Gastroesophageal sphincter (tissue), 4 donors: ENCODE measurements at regions not wholly inside any gene's neighbourhood (a gene's known extent, or its start where the extent isn't known, plus 50 kb on each side); places are given as distances from the start of the nearest gene placed in this dataset.

Source experiments
- ATAC-seq: fragments of 150-250 bp; one replicate; pipeline ENCODE4 v1.9.1; 2016; ENCODE audit warnings: mild to moderate bottlenecking, moderate library complexity
- H3K27ac ChIP-seq, 4 donors: fragments of 200-600 bp; sonication (generic) in 3 of 4; 1 replicate in 3 of 4; 2 replicates in 1 of 4; pipeline ENCODE4 v1.5.1; 2016 to 2019
- H3K27me3 ChIP-seq: fragments of 200-600 bp; sonication (generic); one replicate; pipeline ENCODE4 v1.5.1; 2019
- H3K36me3 ChIP-seq, 2 donors: fragments of 200-600 bp; sonication (generic); one replicate each; pipeline ENCODE4 v1.5.1; 2019; ENCODE audit warnings: control low read depth in 1 of 2
- H3K4me1 ChIP-seq, 3 donors: fragments of 200-600 bp; sonication (generic); 1 replicate in 2 of 3; 2 replicates in 1 of 3; pipeline ENCODE4 v1.5.1; 2016 to 2019; ENCODE audit warnings: control low read depth in 2 of 3
- H3K4me3 ChIP-seq, 2 donors: fragments of 200-600 bp; sonication (generic); one replicate each; pipeline ENCODE4 v1.5.1; 2019; ENCODE audit warnings: mild to moderate bottlenecking in 1 of 2, moderate library complexity in 1 of 2
- H3K9me3 ChIP-seq, 3 donors: fragments of 200-600 bp; sonication (generic); one replicate each; pipeline ENCODE4 v1.5.1; 2017 to 2019; ENCODE audit warnings: control low read depth in 2 of 3
- EP300 ChIP-seq: sonication (generic); formaldehyde crosslinking; IDR thresholded peaks from one replicate; pipeline ENCODE4 v1.6.1; 2017; ENCODE audit warnings: antibody characterized with exemption, mild to moderate bottlenecking
- POLR2A ChIP-seq, 2 donors: fragments of 450-650 bp; IDR thresholded peaks; one replicate each; pipeline ENCODE4 v1.6.1; 2017; ENCODE audit warnings: antibody characterized with exemption in 2 of 2, mild to moderate bottlenecking in 2 of 2, moderate library complexity in 1 of 2
- POLR2AphosphoS5 ChIP-seq: sonication (generic); formaldehyde crosslinking; IDR thresholded peaks from one replicate; pipeline ENCODE4 v1.6.1; 2017; ENCODE audit warnings: antibody characterized with exemption
- WGBS, 2 donors: methylation state at CpG; one replicate each; pipeline ENCODE4 v1.1.5; 2018; ENCODE audit warnings: low coverage in 1 of 2; 5-methylcytosine and 5-hydroxymethylcytosine counted together
- TF ChIP-seq, protein P1 (sequence below), 4 experiments: fragments of 200-600 bp in 2 of 4; fragments of 450-650 bp in 2 of 4; sonication (generic) in 1 of 4; IDR thresholded peaks; one replicate each; pipeline ENCODE4 v1.5.1; 2017 to 2019; ENCODE audit warnings: antibody characterized with exemption in 4 of 4, mild to moderate bottlenecking in 2 of 4, moderate library complexity in 2 of 4

DNA sequence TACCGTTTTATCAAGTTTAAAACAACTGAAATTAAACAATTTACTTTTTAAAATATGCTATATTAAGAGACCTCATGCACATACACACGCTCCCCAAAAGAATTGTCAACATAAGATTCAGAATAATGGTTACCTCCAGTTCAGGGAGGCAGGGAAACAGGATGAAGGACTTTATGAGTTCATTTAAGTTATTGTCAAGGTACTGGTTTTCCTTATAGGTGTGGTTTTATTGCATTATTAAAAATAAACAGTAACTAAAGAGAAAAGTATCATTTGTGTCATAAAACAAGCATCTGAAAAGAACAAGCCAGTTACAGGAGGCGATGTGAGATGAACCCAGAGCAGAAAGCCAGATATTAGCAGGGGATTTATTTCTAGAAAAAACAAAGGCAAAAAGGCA, 2376.7 kb downstream of the MAT2B start:
- 33 to 60% methylated on average over 3 of the region's 3 CpGs for WGBS, 2 donors
- no peak for TF ChIP-seq EP300
- TF ChIP-seq POLR2A (IDR thresholded peaks at IDR 0.05), result no peak
- no peak for TF ChIP-seq POLR2AphosphoS5
- TF ChIP-seq, protein P1, sequence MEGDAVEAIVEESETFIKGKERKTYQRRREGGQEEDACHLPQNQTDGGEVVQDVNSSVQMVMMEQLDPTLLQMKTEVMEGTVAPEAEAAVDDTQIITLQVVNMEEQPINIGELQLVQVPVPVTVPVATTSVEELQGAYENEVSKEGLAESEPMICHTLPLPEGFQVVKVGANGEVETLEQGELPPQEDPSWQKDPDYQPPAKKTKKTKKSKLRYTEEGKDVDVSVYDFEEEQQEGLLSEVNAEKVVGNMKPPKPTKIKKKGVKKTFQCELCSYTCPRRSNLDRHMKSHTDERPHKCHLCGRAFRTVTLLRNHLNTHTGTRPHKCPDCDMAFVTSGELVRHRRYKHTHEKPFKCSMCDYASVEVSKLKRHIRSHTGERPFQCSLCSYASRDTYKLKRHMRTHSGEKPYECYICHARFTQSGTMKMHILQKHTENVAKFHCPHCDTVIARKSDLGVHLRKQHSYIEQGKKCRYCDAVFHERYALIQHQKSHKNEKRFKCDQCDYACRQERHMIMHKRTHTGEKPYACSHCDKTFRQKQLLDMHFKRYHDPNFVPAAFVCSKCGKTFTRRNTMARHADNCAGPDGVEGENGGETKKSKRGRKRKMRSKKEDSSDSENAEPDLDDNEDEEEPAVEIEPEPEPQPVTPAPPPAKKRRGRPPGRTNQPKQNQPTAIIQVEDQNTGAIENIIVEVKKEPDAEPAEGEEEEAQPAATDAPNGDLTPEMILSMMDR (IDR thresholded peaks at IDR 0.05), result no peak
- Histone ChIP-seq H3K27ac (no peak overlapping the region), H3K27me3 (no peaks in the 10 kb centered on the region), H3K4me1 (no peaks in the 10 kb centered on the region), H3K4me3 (no peak overlapping the region), H3K36me3 (no peaks in the 10 kb centered on the region), H3K9me3 (no peaks in the 10 kb centered on the region)
- no peak for ATAC-seq

DNA sequence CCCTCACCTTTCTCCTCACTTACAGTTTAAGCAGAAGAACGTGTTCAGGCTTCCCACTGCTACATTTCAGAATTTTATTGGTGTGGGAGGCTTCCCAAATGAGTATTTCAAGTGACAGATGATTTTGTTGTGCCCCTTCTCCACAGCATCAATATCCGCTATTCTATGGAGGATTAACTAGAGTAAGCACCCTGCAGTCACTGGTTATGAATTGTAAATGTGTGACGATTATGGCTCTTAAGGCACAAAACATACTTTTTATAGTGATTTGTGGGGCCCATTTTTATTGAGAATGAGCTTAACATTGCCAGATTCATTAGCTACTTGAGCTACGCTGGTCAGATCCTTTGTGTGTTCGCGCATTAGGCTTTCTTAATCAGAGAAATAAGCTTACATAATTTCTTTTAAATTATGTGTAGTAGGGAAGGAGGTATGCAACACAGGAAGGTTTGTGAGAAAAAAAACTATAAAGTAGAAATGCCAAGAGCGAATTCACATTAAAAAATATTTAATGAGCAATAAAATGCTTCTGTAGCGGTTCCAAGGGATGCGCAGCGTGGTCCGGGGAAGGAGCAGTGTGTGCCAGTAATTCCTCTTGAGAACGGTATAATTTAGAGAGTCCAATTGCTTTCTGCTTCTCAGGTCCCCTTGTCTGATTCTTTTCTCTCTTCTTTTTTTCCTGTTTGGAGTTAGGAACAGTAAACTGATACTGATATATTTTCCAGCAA, 2380.4 kb downstream of the MAT2B start:
- Histone ChIP-seq H3K9me3 (no peaks in the 10 kb centered on the region), H3K27me3 (no peaks in the 10 kb centered on the region), H3K27ac (no peak overlapping the region), H3K4me1 (no peaks in the 10 kb centered on the region), H3K36me3 (no peaks in the 10 kb centered on the region), H3K4me3 (no peak overlapping the region)
- 79 to 82% methylated on average over 11 to 12 of the region's 12 CpGs for WGBS, 2 donors
- TF ChIP-seq POLR2AphosphoS5 (no peak), POLR2A (IDR thresholded peaks at IDR 0.05) (no peak), EP300 (no peak)
- TF ChIP-seq, protein P1 (IDR thresholded peaks at IDR 0.05), result no peak
- ATAC-seq, result no peak

DNA sequence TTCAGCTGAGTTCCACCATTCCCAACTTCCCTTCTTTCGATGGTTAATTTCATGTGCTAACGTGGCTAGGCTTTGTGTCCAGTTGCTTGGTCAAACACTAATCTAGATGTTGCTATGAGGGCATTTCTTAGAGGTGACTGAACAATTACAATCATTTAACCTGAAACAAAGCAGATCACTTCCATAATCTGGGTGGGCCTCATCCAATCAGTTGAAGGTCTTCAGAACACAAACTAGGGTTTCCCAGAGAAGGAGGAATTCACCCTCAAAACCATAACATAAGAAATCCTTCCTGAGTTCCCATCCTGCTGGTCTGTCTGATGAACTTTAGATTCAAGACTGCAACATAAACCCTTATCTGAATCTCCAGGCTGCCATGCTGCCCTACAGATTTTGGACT, 2381.7 kb downstream of the MAT2B start:
- Histone ChIP-seq H3K27ac (no peak overlapping the region), H3K4me1 (no peaks in the 10 kb centered on the region), H3K36me3 (no peaks in the 10 kb centered on the region), H3K27me3 (no peaks in the 10 kb centered on the region), H3K9me3 (no peaks in the 10 kb centered on the region), H3K4me3 (no peak overlapping the region)
- 79 to 95% methylated on average over 2 of the region's 2 CpGs for WGBS, 2 donors
- no peak for ATAC-seq
- TF ChIP-seq, protein P1 (IDR thresholded peaks at IDR 0.05), result no peak
- no peak for TF ChIP-seq EP300
- TF ChIP-seq POLR2A (IDR thresholded peaks at IDR 0.05), result no peak
- TF ChIP-seq POLR2AphosphoS5, result no peak

DNA sequence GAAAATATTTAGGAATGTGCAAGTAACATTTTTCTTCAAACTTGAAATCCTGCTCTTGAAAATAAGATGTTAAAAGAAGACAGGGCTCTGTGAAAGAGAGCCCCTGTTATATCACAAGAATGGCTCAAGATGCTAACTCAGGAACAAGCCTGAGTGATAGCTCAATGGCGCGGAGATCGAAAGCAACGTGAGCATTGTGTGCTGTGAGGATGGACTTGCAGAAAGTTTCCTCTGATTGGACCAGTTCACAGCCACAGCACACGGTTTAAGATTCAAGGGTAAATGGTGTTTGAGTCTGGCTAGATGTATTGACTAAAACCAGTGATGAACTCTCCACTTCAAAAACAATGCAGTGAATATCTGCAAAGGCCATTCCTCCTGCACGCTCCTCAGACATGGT, 2387.0 kb downstream of the MAT2B start:
- Histone ChIP-seq H3K4me1 (no peaks in the 10 kb centered on the region), H3K36me3 (no peaks in the 10 kb centered on the region), H3K27ac (no peak overlapping the region), H3K9me3 (no peaks in the 10 kb centered on the region), H3K27me3 (no peaks in the 10 kb centered on the region), H3K4me3 (no peak overlapping the region)
- ATAC-seq, result no peak
- 78 to 81% methylated on average over 6 of the region's 6 CpGs for WGBS, 2 donors
- no peak for TF ChIP-seq EP300
- TF ChIP-seq, protein P1 (IDR thresholded peaks at IDR 0.05), result no peak
- TF ChIP-seq POLR2AphosphoS5, result no peak
- no peak for TF ChIP-seq POLR2A (IDR thresholded peaks at IDR 0.05)

DNA sequence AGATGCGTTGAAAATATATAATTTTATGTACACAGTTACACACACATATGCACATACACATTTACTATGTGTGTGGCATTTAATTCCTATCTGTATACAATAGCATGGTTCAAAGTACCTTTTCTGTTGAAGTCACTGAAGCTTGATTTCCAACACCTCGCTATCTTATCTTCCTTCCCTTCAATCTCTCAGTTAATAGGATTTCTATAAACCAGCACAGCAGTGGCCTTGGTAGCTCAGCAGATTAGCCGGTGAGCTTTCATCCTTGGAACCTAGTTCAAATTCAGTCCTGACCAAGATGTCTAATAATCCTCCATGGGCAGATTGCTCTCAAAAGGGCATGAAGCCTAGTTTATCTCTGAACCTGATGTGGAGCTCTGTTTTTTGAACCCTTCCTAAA, 2389.5 kb downstream of the MAT2B start:
- ATAC-seq, result no peak
- Histone ChIP-seq H3K27ac (no peak overlapping the region), H3K27me3 (no peaks in the 10 kb centered on the region), H3K36me3 (no peaks in the 10 kb centered on the region), H3K9me3 (no peaks in the 10 kb centered on the region), H3K4me3 (no peak overlapping the region), H3K4me1 (no peaks in the 10 kb centered on the region)
- 36 to 85% methylated on average over 3 of the region's 3 CpGs for WGBS, 2 donors
- TF ChIP-seq POLR2AphosphoS5, result no peak
- TF ChIP-seq EP300, result no peak
- no peak for TF ChIP-seq POLR2A (IDR thresholded peaks at IDR 0.05)
- TF ChIP-seq, protein P1 (IDR thresholded peaks at IDR 0.05), result no peak
